MG63 (cell line): ENCODE measurements at regions not wholly inside any gene's neighbourhood (a gene's known extent, or its start where the extent isn't known, plus 50 kb on each side); places are given as distances from the start of the nearest gene placed in this dataset.
"Not testable (repeated sequence)": the region's sequence is repeated elsewhere in the genome, so short reads cannot be mapped to it uniquely, and the experiment has no call there.

Experiments
- DNase-seq: peaks from one replicate; pipeline ENCODE4 v3.0.0-alpha.2; 2020
- H3K27me3 ChIP-seq: fragments of 250-450 bp; sonication (Bioruptor Pico); 2 replicates; pipeline ENCODE4 v1.5.1; 2020; ENCODE audit warnings: mild to moderate bottlenecking, moderate library complexity
- H3K36me3 ChIP-seq: fragments of 250-450 bp; sonication (Bioruptor Pico); 2 replicates; pipeline ENCODE4 v1.5.1; 2020; ENCODE audit warnings: mild to moderate bottlenecking, moderate library complexity
- H3K4me3 ChIP-seq: fragments of 250-450 bp; sonication (Bioruptor Pico); 2 replicates; pipeline ENCODE4 v1.5.1; 2020; ENCODE audit warnings: mild to moderate bottlenecking, moderate library complexity
- H3K9me3 ChIP-seq: fragments of 250-450 bp; sonication (Bioruptor Pico); 2 replicates; pipeline ENCODE4 v1.5.1; 2020; ENCODE audit warnings: mild to moderate bottlenecking, moderate library complexity

GRCh38 chr17:59488805-59489204, 76.6 kb upstream of the DHX40 start:
- Histone ChIP-seq H3K36me3 (no peaks in the 10 kb centered on the region), H3K9me3 (no peaks in the 10 kb centered on the region), H3K4me3 (no peak overlapping the region), H3K27me3 (no peaks in the 10 kb centered on the region)
- DNase-seq, result no peak

GRCh38 chr17:59490216-59490615, 75.2 kb upstream of the DHX40 start:
- Histone ChIP-seq H3K4me3 (no peak overlapping the region), H3K9me3 (no peaks in the 10 kb centered on the region), H3K36me3 (no peaks in the 10 kb centered on the region), H3K27me3 (no peaks in the 10 kb centered on the region)
- no peak for DNase-seq

GRCh38 chr17:59491353-59492090, 73.9 kb upstream of the DHX40 start:
- H3K36me3 ChIP-seq, result no peaks in the 10 kb centered on the region
- H3K9me3 ChIP-seq, result no peaks in the 10 kb centered on the region
- no peaks in the 10 kb centered on the region for H3K27me3 ChIP-seq
- no peak overlapping the region for H3K4me3 ChIP-seq
- DNase-seq, result no peak

GRCh38 chr17:59492091-59492451, 73.3 kb upstream of the DHX40 start:
- Histone ChIP-seq H3K9me3 (no peaks in the 10 kb centered on the region), H3K36me3 (no peaks in the 10 kb centered on the region), H3K4me3 (no peak overlapping the region), H3K27me3 (no peaks in the 10 kb centered on the region)
- DNase-seq, result no peak

- Histone ChIP-seq H3K36me3 (no peaks in the 10 kb centered on the region), H3K4me3 (no peak overlapping the region), H3K27me3 (peaks cover 5% of the 10 kb centered on the region), H3K9me3 (no peaks in the 10 kb centered on the region)
- DNase-seq, result no peak
These were observed 71.5 kb upstream of the DHX40 start for GRCh38 chr17:59493867-59494266.

- H3K36me3 ChIP-seq, result no peaks in the 10 kb centered on the region
- no peaks in the 10 kb centered on the region for H3K9me3 ChIP-seq
- no peak for DNase-seq
- H3K27me3 ChIP-seq, result peaks cover 5% of the 10 kb centered on the region
- no peak overlapping the region for H3K4me3 ChIP-seq
These were observed 70.5 kb upstream of the DHX40 start for GRCh38 chr17:59494757-59495368.

- H3K27me3 ChIP-seq, result peaks cover 7% of the 10 kb centered on the region
- DNase-seq, result no peak
- H3K4me3 ChIP-seq, result no peak overlapping the region
- H3K9me3 ChIP-seq, result no peaks in the 10 kb centered on the region
- no peaks in the 10 kb centered on the region for H3K36me3 ChIP-seq
These were observed 69.2 kb upstream of the DHX40 start for GRCh38 chr17:59496178-59496577.

GRCh38 chr17:59498530-59499307, 66.7 kb upstream of the DHX40 start:
- no peaks in the 10 kb centered on the region for H3K36me3 ChIP-seq
- H3K4me3 ChIP-seq, result no peak overlapping the region
- DNase-seq, result no peak
- H3K9me3 ChIP-seq, result no peaks in the 10 kb centered on the region
- H3K27me3 ChIP-seq, result peaks cover 14% of the 10 kb centered on the region

- DNase-seq, H3K4me3 ChIP-seq, H3K36me3 ChIP-seq, H3K9me3 ChIP-seq: not testable (repeated sequence)
- peaks cover 14% of the 10 kb centered on the region for H3K27me3 ChIP-seq
These were observed 65.2 kb upstream of the DHX40 start for GRCh38 chr17:59500086-59500655.

- Histone ChIP-seq H3K36me3 (no peaks in the 10 kb centered on the region), H3K4me3 (no peak overlapping the region), H3K9me3 (no peaks in the 10 kb centered on the region), H3K27me3 (peaks cover 14% of the 10 kb centered on the region)
- DNase-seq, result no peak
These were observed 63.7 kb upstream of the DHX40 start for GRCh38 chr17:59501690-59502089.

- Histone ChIP-seq H3K9me3 (no peaks in the 10 kb centered on the region), H3K36me3 (no peaks in the 10 kb centered on the region), H3K27me3 (peaks cover 14% of the 10 kb centered on the region), H3K4me3 (no peak overlapping the region)
- DNase-seq, result no peak
These were observed 62.6 kb upstream of the DHX40 start for GRCh38 chr17:59502800-59503199.

GRCh38 chr17:59503500-59503899, 61.9 kb upstream of the DHX40 start:
- Histone ChIP-seq H3K27me3 (peaks cover 11% of the 10 kb centered on the region; the same call in 1 of the 2 replicates), H3K9me3 (no peaks in the 10 kb centered on the region), H3K36me3 (no peaks in the 10 kb centered on the region), H3K4me3 (no peak overlapping the region)
- DNase-seq, result no peak

- Histone ChIP-seq H3K27me3 (peaks cover 9% of the 10 kb centered on the region; the same call in 1 of the 2 replicates), H3K9me3 (no peaks in the 10 kb centered on the region), H3K36me3 (no peaks in the 10 kb centered on the region), H3K4me3 (no peak overlapping the region)
- no peak for DNase-seq
These were observed 60.6 kb upstream of the DHX40 start for GRCh38 chr17:59504821-59505220.

GRCh38 chr17:59505610-59506276, 59.7 kb upstream of the DHX40 start:
- no peak overlapping the region for H3K4me3 ChIP-seq
- H3K27me3 ChIP-seq, result peaks cover 9% of the 10 kb centered on the region; the same call in 1 of the 2 replicates
- no peaks in the 10 kb centered on the region for H3K9me3 ChIP-seq
- H3K36me3 ChIP-seq, result no peaks in the 10 kb centered on the region
- no peak for DNase-seq

- Histone ChIP-seq H3K4me3 (no peak overlapping the region), H3K27me3 (0 out of 2 replicates have a peak, but pooled peaks cover 2% of the 10 kb centered on the region), H3K36me3 (no peaks in the 10 kb centered on the region), H3K9me3 (no peaks in the 10 kb centered on the region)
- DNase-seq, result no peak
These were observed 58.3 kb upstream of the DHX40 start for GRCh38 chr17:59506894-59507726.
